Esophagus muscularis mucosa (tissue), 4 donors: ENCODE measurements at regions not wholly inside any gene's neighbourhood (a gene's known extent, or its start where the extent isn't known, plus 50 kb on each side); places are given as distances from the start of the nearest gene placed in this dataset.

Source experiments
- DNase-seq: peaks from one replicate; pipeline ENCODE4 v3.0.0-alpha.2; 2017; ENCODE audit errors: extremely low spot score
- H3K27ac ChIP-seq, 4 donors: fragments of 200-600 bp; sonication (generic); replicated peaks in 1 of 4; 1 replicate in 3 of 4; 2 replicates in 1 of 4; pipeline ENCODE4 v1.5.1; 2016 to 2019; ENCODE audit warnings: mild to moderate bottlenecking in 1 of 4
- H3K27me3 ChIP-seq, 4 donors: fragments of 200-600 bp; sonication (generic); one replicate each; pipeline versions ENCODE4 v1.5.1 to v1.6.0; 2016 to 2019
- H3K36me3 ChIP-seq, 4 donors: fragments of 200-600 bp; sonication (generic); one replicate each; pipeline ENCODE4 v1.5.1; 2016 to 2019
- H3K4me1 ChIP-seq, 4 donors: fragments of 200-600 bp; sonication (generic); one replicate each; pipeline ENCODE4 v1.5.1; 2016 to 2019
- H3K4me3 ChIP-seq, 4 donors: fragments of 200-600 bp; sonication (generic); 1 replicate in 2 of 4; 2 replicates in 2 of 4; pipeline ENCODE4 v1.5.1; 2016 to 2019; ENCODE audit warnings: mild to moderate bottlenecking in 4 of 4, moderate library complexity in 1 of 4
- H3K9me3 ChIP-seq, 4 donors: fragments of 200-600 bp; sonication (generic); 1 replicate in 3 of 4; 2 replicates in 1 of 4; pipeline ENCODE4 v1.5.1; 2016 to 2019
- EP300 ChIP-seq: sonication (generic); formaldehyde crosslinking; IDR thresholded peaks from one replicate; pipeline ENCODE4 v1.6.1; 2017; ENCODE audit warnings: antibody characterized with exemption
- POLR2A ChIP-seq: fragments of 450-650 bp; IDR thresholded peaks from one replicate; pipeline ENCODE4 v1.6.1; 2017; ENCODE audit warnings: antibody characterized with exemption, moderate library complexity, mild to moderate bottlenecking, low read depth
- POLR2AphosphoS5 ChIP-seq, 2 donors: sonication (generic); formaldehyde crosslinking; IDR thresholded peaks; one replicate each; pipeline ENCODE4 v1.6.1; 2017; ENCODE audit warnings: antibody characterized with exemption in 2 of 2
- WGBS: methylation state at CpG from one replicate; pipeline ENCODE4 v1.1.5; 2018; 5-methylcytosine and 5-hydroxymethylcytosine counted together
- intact Hi-C: fragments of 100-400 bp; cut with DNase I; formaldehyde crosslinking; loops from one replicate; pipeline ENCODE4 v1.15.1; 2023
- TF ChIP-seq, protein P1 (sequence below), 3 experiments: fragments of 200-600 bp in 2 of 3; fragments of 450-650 bp in 1 of 3; sonication (generic) in 2 of 3; IDR thresholded peaks; one replicate each; pipeline ENCODE4 v1.5.1; 2017 to 2019; ENCODE audit warnings: antibody characterized with exemption in 3 of 3, mild to moderate bottlenecking in 2 of 3, moderate library complexity in 1 of 3

DNA sequence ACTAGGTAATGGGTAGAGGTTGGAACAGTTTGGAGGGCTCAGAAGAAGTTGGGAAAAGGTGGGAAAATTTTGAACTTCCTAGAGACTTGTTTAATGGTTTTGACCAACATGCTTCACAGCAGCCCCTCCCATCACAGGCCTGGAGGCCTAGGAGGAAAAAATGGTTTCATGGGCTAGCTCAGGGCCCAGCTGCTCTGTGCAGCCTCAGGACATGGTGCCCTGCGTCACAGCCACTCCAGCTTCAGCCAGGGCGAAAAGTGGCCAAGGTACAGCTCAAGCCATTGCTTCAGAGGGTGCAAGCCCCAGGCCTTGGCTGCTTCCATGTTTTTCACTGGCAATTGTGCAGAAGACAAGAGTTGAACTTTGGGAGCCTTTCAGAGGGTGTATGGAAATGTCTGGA is 453.7 kb downstream of the LRRC70 start:
- H3K27ac ChIP-seq: no peak overlapping the region
- H3K4me1 ChIP-seq: no peaks in the 10 kb centered on the region
- peaks cover 0 to 14% (median 6%) of the 10 kb centered on the region in 4 donors for H3K9me3 ChIP-seq
- no peak for DNase-seq
- H3K36me3 ChIP-seq: no peaks in the 10 kb centered on the region
- H3K27me3 ChIP-seq: no peaks in the 10 kb centered on the region
- no peak overlapping the region for H3K4me3 ChIP-seq
- WGBS: 100% methylated on average over 1 of the region's 2 CpGs
- intact Hi-C loops: no loop called here
- TF ChIP-seq POLR2AphosphoS5 (IDR thresholded peaks at IDR 0.05): no peak
- TF ChIP-seq EP300: no peak
- TF ChIP-seq, protein P1, sequence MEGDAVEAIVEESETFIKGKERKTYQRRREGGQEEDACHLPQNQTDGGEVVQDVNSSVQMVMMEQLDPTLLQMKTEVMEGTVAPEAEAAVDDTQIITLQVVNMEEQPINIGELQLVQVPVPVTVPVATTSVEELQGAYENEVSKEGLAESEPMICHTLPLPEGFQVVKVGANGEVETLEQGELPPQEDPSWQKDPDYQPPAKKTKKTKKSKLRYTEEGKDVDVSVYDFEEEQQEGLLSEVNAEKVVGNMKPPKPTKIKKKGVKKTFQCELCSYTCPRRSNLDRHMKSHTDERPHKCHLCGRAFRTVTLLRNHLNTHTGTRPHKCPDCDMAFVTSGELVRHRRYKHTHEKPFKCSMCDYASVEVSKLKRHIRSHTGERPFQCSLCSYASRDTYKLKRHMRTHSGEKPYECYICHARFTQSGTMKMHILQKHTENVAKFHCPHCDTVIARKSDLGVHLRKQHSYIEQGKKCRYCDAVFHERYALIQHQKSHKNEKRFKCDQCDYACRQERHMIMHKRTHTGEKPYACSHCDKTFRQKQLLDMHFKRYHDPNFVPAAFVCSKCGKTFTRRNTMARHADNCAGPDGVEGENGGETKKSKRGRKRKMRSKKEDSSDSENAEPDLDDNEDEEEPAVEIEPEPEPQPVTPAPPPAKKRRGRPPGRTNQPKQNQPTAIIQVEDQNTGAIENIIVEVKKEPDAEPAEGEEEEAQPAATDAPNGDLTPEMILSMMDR (IDR thresholded peaks at IDR 0.05): no peak
- TF ChIP-seq POLR2A: no peak

DNA sequence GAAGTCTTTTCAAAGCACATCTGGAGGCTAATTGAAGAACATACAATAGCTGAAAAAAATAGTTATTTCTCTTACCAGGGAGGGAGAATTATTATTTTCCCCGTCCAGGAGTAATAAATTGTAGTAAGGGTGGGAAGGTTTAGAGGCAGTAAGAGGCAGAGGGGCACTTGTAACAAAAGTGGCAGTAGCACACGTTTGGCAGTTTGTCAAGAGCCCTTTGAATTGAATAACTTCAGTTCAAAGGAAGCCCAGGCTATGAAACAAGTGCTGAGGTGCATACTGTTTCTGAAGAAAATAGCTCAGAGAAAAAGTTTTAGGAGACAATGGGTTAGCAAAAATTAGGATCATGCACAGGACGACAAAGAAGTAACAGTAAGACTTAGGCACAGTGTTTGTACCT is 451.3 kb downstream of the LRRC70 start:
- Histone ChIP-seq H3K4me1 (no peaks in the 10 kb centered on the region), H3K4me3 (no peak overlapping the region), H3K36me3 (no peaks in the 10 kb centered on the region), H3K9me3 (peaks cover 0 to 14% (median 6%) of the 10 kb centered on the region in 4 donors), H3K27me3 (no peaks in the 10 kb centered on the region), H3K27ac (no peak overlapping the region)
- no peak for DNase-seq
- intact Hi-C loops: no loop called here
- TF ChIP-seq POLR2A (no peak), POLR2AphosphoS5 (IDR thresholded peaks at IDR 0.05) (no peak), EP300 (no peak)
- TF ChIP-seq, protein P1 (IDR thresholded peaks at IDR 0.05): no peak
- 41% methylated on average over 3 of the region's 3 CpGs for WGBS

DNA sequence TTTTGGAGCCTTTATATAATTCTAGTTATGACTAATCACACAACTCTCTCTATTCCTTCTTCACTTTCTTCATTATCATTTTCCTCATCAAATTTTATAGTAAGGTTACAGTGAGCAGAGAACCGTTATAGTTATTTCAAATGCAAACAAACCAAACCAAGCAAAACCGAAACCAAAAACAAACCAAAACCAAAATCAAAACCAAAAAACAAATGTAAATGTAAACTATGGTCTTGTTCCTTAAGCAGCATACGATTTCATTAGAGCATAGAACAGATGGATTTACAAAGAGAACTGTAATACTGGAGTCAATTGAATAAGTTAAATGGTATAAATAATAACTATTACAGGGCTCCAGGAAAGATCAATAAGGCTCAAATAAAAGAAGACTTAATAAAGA is 447.1 kb downstream of the LRRC70 start:
- Histone ChIP-seq H3K36me3 (no peaks in the 10 kb centered on the region), H3K27ac (no peak overlapping the region), H3K27me3 (no peaks in the 10 kb centered on the region), H3K4me1 (no peaks in the 10 kb centered on the region), H3K9me3 (no peaks in the 10 kb centered on the region), H3K4me3 (no peak overlapping the region)
- intact Hi-C loops: no loop called here
- 74% methylated on average over 3 of the region's 3 CpGs for WGBS
- no peak for DNase-seq
- TF ChIP-seq POLR2A (no peak), EP300 (no peak), POLR2AphosphoS5 (IDR thresholded peaks at IDR 0.05) (no peak)
- TF ChIP-seq, protein P1 (IDR thresholded peaks at IDR 0.05): no peak

DNA sequence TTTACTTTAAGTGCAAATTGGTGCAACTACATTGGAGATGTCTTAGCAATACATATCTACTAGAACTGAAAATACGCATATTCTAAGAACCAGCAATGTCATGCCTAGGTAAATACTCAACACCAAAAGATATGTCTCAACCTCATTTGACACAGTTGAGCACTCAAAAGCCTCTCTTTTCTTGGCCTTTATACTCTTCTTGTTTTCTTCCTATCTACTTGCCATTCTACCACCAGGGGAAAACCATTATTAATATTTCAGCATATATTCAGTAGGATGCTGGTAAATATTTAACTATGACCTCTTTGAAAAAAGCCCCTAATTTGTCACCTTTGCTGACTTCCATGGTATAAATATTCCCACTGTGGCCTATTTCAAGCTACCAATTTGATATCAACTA is 443.8 kb downstream of the LRRC70 start:
- Histone ChIP-seq H3K4me3 (no peak overlapping the region), H3K27me3 (no peaks in the 10 kb centered on the region), H3K4me1 (no peaks in the 10 kb centered on the region), H3K36me3 (no peaks in the 10 kb centered on the region), H3K9me3 (peaks cover 0 to 31% (median 6%) of the 10 kb centered on the region in 4 donors), H3K27ac (no peak overlapping the region)
- intact Hi-C loops: no loop called here
- WGBS: 97% methylated on average over 1 of the region's 1 CpG
- TF ChIP-seq POLR2AphosphoS5 (IDR thresholded peaks at IDR 0.05) (no peak), POLR2A (no peak), EP300 (no peak)
- TF ChIP-seq, protein P1 (IDR thresholded peaks at IDR 0.05): no peak
- DNase-seq: no peak

DNA sequence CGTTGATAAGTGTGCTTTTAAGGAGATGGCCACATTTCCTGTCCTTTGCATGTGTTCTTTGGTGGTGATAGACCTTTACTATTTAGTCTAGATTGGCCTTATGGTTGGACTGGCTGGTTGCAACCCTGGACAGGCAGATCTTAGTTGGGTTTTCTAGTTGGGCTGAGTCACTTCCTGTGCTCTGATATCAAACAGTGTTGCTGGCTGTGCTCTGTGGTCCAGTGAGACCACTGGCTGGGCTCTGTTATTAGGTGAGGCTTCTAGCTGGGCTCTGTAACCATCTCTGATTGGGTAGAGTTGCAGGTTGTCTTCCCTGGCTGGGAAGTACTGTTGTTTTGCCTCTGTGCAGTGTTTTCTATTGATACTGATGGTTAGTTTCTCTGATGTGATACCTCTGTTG is 432.5 kb downstream of the LRRC70 start:
- H3K27ac ChIP-seq: no peak overlapping the region
- no peaks in the 10 kb centered on the region for H3K4me1 ChIP-seq
- no peaks in the 10 kb centered on the region for H3K36me3 ChIP-seq
- TF ChIP-seq, protein P1 (IDR thresholded peaks at IDR 0.05): no peak
- TF ChIP-seq POLR2AphosphoS5 (IDR thresholded peaks at IDR 0.05): no peak
- TF ChIP-seq EP300: no peak
- TF ChIP-seq POLR2A: no peak
- peaks cover 0 to 27% (median 6%) of the 10 kb centered on the region in 4 donors for H3K9me3 ChIP-seq
- DNase-seq: no peak
- no peak overlapping the region for H3K4me3 ChIP-seq
- intact Hi-C loops: no loop called here
- WGBS: 55% methylated on average over 1 of the region's 1 CpG
- H3K27me3 ChIP-seq: no peaks in the 10 kb centered on the region
